ENCODE measurements at regions not wholly inside any gene's neighbourhood (a gene's known extent, or its start where the extent isn't known, plus 50 kb on each side); places are given as distances from the start of the nearest gene placed in this dataset.
"Not testable (repeated sequence)": the region's sequence is repeated elsewhere in the genome, so short reads cannot be mapped to it uniquely, and the experiment has no call there.

DNA sequence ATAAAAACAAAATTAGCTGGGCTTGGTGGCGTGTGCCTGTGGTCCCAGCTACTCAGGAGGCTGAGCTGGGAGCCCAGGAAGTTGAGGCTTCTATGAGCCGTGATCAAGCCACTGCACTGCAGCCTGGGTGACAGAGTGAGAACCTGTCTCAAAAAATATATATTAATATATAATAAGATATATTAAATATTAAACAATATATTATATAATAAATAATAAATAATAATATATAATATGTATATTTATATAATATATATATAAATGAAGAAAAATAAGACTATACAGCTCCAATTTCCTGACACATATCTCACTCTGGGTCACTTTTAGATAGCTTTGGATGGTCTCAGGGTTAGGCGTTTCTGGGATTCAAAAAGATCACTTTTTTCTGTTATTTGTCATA lies 74.2 kb upstream of the DPPA4 start:
- no peaks in the 10 kb centered on the region for H3F3A ChIP-seq (ENCODE audit: insufficient read depth, low read length)
- DNase-seq: no peak

DNA sequence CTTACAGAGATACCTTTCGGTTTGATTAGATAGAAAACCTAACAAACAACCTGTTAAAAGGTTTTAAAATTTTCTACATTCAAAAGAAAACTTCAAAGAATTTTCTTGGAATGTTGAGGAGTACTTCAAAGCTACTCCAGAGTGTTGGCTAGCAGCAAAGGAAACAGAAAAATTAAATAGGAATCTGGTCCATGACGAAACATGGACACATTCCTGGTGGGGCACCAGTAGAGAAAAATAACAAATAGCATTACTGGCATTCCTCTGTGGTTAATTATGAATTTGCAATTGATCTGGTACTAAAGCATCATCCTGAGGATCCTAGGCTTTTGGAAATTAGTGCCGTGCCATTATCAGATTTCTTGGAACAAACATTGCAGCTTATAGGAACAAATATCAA lies 59.5 kb upstream of the DPPA4 start:
- no peaks in the 10 kb centered on the region for H3K4me1 ChIP-seq (ENCODE audit: low read length)

More for the DNA sequence above, 74.2 kb upstream of the DPPA4 start:
- H3K4me2 ChIP-seq (ENCODE audit: low read depth, low read length): no peak overlapping the region
- no peaks in the 10 kb centered on the region for H3K9me3 ChIP-seq (replicated peaks; ENCODE audit: insufficient read depth, low read length)
- no peaks in the 10 kb centered on the region for H3K79me2 ChIP-seq (ENCODE audit: low read length)
- no peak overlapping the region for H3K4me3 ChIP-seq (ENCODE audit: low read length)
- H3K27ac ChIP-seq (ENCODE audit: low read length): no peak overlapping the region
- H3K36me3 ChIP-seq (replicated peaks; ENCODE audit: insufficient read depth, low read length): no peaks in the 10 kb centered on the region
- H3K27me3 ChIP-seq (replicated peaks; ENCODE audit: insufficient read depth, low read length): no peaks in the 10 kb centered on the region
- TF ChIP-seq, protein P1, sequence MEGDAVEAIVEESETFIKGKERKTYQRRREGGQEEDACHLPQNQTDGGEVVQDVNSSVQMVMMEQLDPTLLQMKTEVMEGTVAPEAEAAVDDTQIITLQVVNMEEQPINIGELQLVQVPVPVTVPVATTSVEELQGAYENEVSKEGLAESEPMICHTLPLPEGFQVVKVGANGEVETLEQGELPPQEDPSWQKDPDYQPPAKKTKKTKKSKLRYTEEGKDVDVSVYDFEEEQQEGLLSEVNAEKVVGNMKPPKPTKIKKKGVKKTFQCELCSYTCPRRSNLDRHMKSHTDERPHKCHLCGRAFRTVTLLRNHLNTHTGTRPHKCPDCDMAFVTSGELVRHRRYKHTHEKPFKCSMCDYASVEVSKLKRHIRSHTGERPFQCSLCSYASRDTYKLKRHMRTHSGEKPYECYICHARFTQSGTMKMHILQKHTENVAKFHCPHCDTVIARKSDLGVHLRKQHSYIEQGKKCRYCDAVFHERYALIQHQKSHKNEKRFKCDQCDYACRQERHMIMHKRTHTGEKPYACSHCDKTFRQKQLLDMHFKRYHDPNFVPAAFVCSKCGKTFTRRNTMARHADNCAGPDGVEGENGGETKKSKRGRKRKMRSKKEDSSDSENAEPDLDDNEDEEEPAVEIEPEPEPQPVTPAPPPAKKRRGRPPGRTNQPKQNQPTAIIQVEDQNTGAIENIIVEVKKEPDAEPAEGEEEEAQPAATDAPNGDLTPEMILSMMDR (IDR thresholded peaks at IDR 0.05; ENCODE audit: low read length): no peak
- TF ChIP-seq EZH2 (optimal IDR thresholded peaks at IDR 0.05; ENCODE audit: low read depth, low read length): no peak
- no peak for TF ChIP-seq EZH2phosphoT487 (IDR thresholded peaks at IDR 0.05; ENCODE audit: low read length)
- no peak overlapping the region for H3K9ac ChIP-seq (ENCODE audit: low read length)
- H4K20me1 ChIP-seq (ENCODE audit: insufficient read depth, low read length): no peaks in the 10 kb centered on the region
- H3K9me2 ChIP-seq (replicated peaks; ENCODE audit: insufficient read depth, low read length): no peaks in the 10 kb centered on the region
- no peak overlapping the region for H2AFZ ChIP-seq (ENCODE audit: low read length)
- no peaks in the 10 kb centered on the region for H3K4me1 ChIP-seq (ENCODE audit: low read length)

DNA sequence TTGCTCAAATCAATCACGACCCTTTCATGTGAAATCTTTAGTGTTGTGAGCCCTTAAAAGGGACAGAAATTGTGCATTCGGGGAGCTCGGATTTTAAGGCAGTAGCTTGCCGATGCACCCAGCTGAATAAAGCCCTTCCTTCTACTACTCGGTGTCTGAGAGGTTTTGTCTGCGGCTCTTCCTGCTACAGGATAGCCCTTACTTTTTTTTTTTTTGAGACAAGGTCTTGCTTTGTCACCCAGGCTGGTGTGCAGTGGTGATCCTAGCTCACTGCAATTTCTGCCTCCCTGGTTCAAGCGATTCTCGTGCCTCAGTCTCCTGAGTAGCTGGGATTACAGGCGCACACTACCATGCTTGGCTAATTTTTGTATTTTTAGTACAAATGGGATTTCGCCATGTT lies 56.4 kb upstream of the DPPA4 start:
- H3K4me2 ChIP-seq (ENCODE audit: low read depth, low read length); H2AFZ ChIP-seq (ENCODE audit: low read length); H3F3A ChIP-seq (ENCODE audit: insufficient read depth, low read length); H3K36me3 ChIP-seq (replicated peaks; ENCODE audit: insufficient read depth, low read length); H3K4me3 ChIP-seq (ENCODE audit: low read length); H3K27me3 ChIP-seq (replicated peaks; ENCODE audit: insufficient read depth, low read length); H3K79me2 ChIP-seq (ENCODE audit: low read length); H3K27ac ChIP-seq (ENCODE audit: low read length); H3K9me3 ChIP-seq (replicated peaks; ENCODE audit: insufficient read depth, low read length); H3K9me2 ChIP-seq (replicated peaks; ENCODE audit: insufficient read depth, low read length); DNase-seq; H3K9ac ChIP-seq (ENCODE audit: low read length); H3K4me1 ChIP-seq (ENCODE audit: low read length); H4K20me1 ChIP-seq (ENCODE audit: insufficient read depth, low read length): not testable (repeated sequence)

More for the DNA sequence above, 59.5 kb upstream of the DPPA4 start:
- Histone ChIP-seq H4K20me1 (ENCODE audit: insufficient read depth, low read length) (no peaks in the 10 kb centered on the region), H3K79me2 (ENCODE audit: low read length) (no peaks in the 10 kb centered on the region), H3K36me3 (replicated peaks; ENCODE audit: insufficient read depth, low read length) (no peaks in the 10 kb centered on the region), H3K4me3 (ENCODE audit: low read length) (no peak overlapping the region), H3K9me2 (replicated peaks; ENCODE audit: insufficient read depth, low read length) (no peaks in the 10 kb centered on the region), H2AFZ (ENCODE audit: low read length) (no peak overlapping the region), H3K4me2 (ENCODE audit: low read depth, low read length) (no peak overlapping the region), H3K9ac (ENCODE audit: low read length) (no peak overlapping the region), H3F3A (ENCODE audit: insufficient read depth, low read length) (no peaks in the 10 kb centered on the region), H3K27ac (ENCODE audit: low read length) (no peak overlapping the region), H3K27me3 (replicated peaks; ENCODE audit: insufficient read depth, low read length) (no peaks in the 10 kb centered on the region), H3K9me3 (replicated peaks; ENCODE audit: insufficient read depth, low read length) (no peaks in the 10 kb centered on the region)
- no peak for TF ChIP-seq EZH2phosphoT487 (IDR thresholded peaks at IDR 0.05; ENCODE audit: low read length)
- TF ChIP-seq, protein P1 (IDR thresholded peaks at IDR 0.05; ENCODE audit: low read length): no peak
- no peak for TF ChIP-seq EZH2 (optimal IDR thresholded peaks at IDR 0.05; ENCODE audit: low read depth, low read length)
- no peak for DNase-seq

DNA sequence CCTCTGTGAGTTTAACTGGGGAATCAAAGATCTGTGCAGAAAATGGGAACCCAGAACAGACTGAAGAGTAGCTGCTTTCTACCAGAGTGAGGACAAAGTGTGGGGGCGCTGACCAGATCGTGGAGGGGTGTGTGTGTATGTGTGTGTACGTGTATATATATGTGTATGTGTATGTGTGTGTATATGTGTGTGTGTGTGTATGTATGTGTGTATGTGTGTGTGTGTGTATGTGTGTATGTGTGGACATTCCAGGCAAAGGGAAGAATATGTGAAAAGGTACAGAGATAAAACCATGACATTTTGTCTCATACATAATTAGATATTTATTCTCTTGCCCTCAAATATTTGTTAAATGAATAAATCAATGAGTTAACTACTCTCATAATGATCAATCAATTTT lies 54.9 kb upstream of the DPPA4 start:
- Histone ChIP-seq H3K27me3 (replicated peaks; ENCODE audit: insufficient read depth, low read length) (no peaks in the 10 kb centered on the region), H3K27ac (ENCODE audit: low read length) (no peak overlapping the region), H3K4me1 (ENCODE audit: low read length) (peaks cover 8% of the 10 kb centered on the region), H3F3A (ENCODE audit: insufficient read depth, low read length) (peaks cover 2% of the 10 kb centered on the region), H4K20me1 (ENCODE audit: insufficient read depth, low read length) (no peaks in the 10 kb centered on the region), H3K9ac (ENCODE audit: low read length) (no peak overlapping the region), H3K9me3 (replicated peaks; ENCODE audit: insufficient read depth, low read length) (no peaks in the 10 kb centered on the region), H3K36me3 (replicated peaks; ENCODE audit: insufficient read depth, low read length) (no peaks in the 10 kb centered on the region), H3K4me2 (ENCODE audit: low read depth, low read length) (no peak overlapping the region), H3K9me2 (replicated peaks; ENCODE audit: insufficient read depth, low read length) (no peaks in the 10 kb centered on the region), H3K4me3 (ENCODE audit: low read length) (no peak overlapping the region), H3K79me2 (ENCODE audit: low read length) (no peaks in the 10 kb centered on the region), H2AFZ (ENCODE audit: low read length) (no peak overlapping the region)
- TF ChIP-seq EZH2 (optimal IDR thresholded peaks at IDR 0.05; ENCODE audit: low read depth, low read length): no peak
- no peak for TF ChIP-seq EZH2phosphoT487 (IDR thresholded peaks at IDR 0.05; ENCODE audit: low read length)
- TF ChIP-seq, protein P1 (IDR thresholded peaks at IDR 0.05; ENCODE audit: low read length): no peak
- no peak for DNase-seq
